Stomach (tissue), 4 donors: ENCODE measurements at regions not wholly inside any gene's neighbourhood (a gene's known extent, or its start where the extent isn't known, plus 50 kb on each side); places are given as distances from the start of the nearest gene placed in this dataset.

Experiments used
- EP300 ChIP-seq: sonication (generic); formaldehyde crosslinking; IDR thresholded peaks from one replicate; pipeline ENCODE4 v1.6.1; 2017; ENCODE audit warnings: antibody characterized with exemption
- POLR2A ChIP-seq, 4 donors: fragments of 450-650 bp; IDR thresholded peaks; one replicate each; pipeline ENCODE4 v1.6.1; 2016; ENCODE audit warnings: antibody characterized with exemption in 4 of 4, control low read depth in 2 of 4, mild to moderate bottlenecking in 1 of 4, moderate library complexity in 1 of 4
- POLR2AphosphoS5 ChIP-seq, 3 donors: sonication (generic); formaldehyde crosslinking; IDR thresholded peaks; one replicate each; pipeline ENCODE4 v1.6.1; 2016; ENCODE audit warnings: antibody characterized with exemption in 3 of 3
- TF ChIP-seq, protein P1 (sequence below), 7 experiments: fragments of 450-650 bp in 4 of 7; fragments of 200-600 bp in 3 of 7; sonication (generic) in 3 of 7; IDR thresholded peaks; one replicate each; pipeline ENCODE4 v1.5.1; 2016 to 2019; ENCODE audit warnings: antibody characterized with exemption in 7 of 7, control low read depth in 2 of 7, mild to moderate bottlenecking in 1 of 7

- TF ChIP-seq POLR2A (IDR thresholded peaks at IDR 0.05), result no peak
- no peak for TF ChIP-seq EP300
- TF ChIP-seq, protein P1, sequence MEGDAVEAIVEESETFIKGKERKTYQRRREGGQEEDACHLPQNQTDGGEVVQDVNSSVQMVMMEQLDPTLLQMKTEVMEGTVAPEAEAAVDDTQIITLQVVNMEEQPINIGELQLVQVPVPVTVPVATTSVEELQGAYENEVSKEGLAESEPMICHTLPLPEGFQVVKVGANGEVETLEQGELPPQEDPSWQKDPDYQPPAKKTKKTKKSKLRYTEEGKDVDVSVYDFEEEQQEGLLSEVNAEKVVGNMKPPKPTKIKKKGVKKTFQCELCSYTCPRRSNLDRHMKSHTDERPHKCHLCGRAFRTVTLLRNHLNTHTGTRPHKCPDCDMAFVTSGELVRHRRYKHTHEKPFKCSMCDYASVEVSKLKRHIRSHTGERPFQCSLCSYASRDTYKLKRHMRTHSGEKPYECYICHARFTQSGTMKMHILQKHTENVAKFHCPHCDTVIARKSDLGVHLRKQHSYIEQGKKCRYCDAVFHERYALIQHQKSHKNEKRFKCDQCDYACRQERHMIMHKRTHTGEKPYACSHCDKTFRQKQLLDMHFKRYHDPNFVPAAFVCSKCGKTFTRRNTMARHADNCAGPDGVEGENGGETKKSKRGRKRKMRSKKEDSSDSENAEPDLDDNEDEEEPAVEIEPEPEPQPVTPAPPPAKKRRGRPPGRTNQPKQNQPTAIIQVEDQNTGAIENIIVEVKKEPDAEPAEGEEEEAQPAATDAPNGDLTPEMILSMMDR (IDR thresholded peaks at IDR 0.05), result no peak
- TF ChIP-seq POLR2AphosphoS5 (IDR thresholded peaks at IDR 0.05), result no peak
Observed at GRCh38 chr14:84532016-84532415, 997.9 kb upstream of the FLRT2 start.
